ENCODE measurements at regions not wholly inside any gene's neighbourhood (a gene's known extent, or its start where the extent isn't known, plus 50 kb on each side); places are given as distances from the start of the nearest gene placed in this dataset.

GRCh38 chr3:59285560-59285959 is 235.7 kb upstream of the CFAP20DC start:
- no peak for TF ChIP-seq CTCF (IDR thresholded peaks at IDR 0.05)
- TF ChIP-seq POLR2A (IDR thresholded peaks at IDR 0.05): no peak

Measured in lower leg skin (tissue), 3 donors.